ENCODE measurements at regions not wholly inside any gene's neighbourhood (a gene's known extent, or its start where the extent isn't known, plus 50 kb on each side); places are given as distances from the start of the nearest gene placed in this dataset.

GRCh38 chr1:18032172-18032859 lies 75.3 kb upstream of the IGSF21 start (continued):
- no peak for TF ChIP-seq CHD7 (IDR thresholded peaks at IDR 0.05; ENCODE audit: insufficient replicate concordance, low read length)
- TF ChIP-seq POLR2AphosphoS5 (IDR thresholded peaks at IDR 0.05; ENCODE audit: low read depth, low read length): no peak
- TF ChIP-seq CBX8 (IDR thresholded peaks at IDR 0.05; ENCODE audit: borderline replicate concordance, low read depth, low read length): no peak
- TF ChIP-seq EGR1 (IDR thresholded peaks at IDR 0.05; ENCODE audit: borderline replicate concordance, low read depth, low read length): no peak
- no peak for TF ChIP-seq JUND (IDR thresholded peaks at IDR 0.05; ENCODE audit: low read length)
- TF ChIP-seq CTBP2 (IDR thresholded peaks at IDR 0.05; ENCODE audit: borderline replicate concordance, insufficient read depth, insufficient read length, low read length): no peak
- no peak for TF ChIP-seq TBP (IDR thresholded peaks at IDR 0.05; ENCODE audit: low read depth, low read length)
